CD14-positive monocyte (primary cell): ENCODE measurements at regions not wholly inside any gene's neighbourhood (a gene's known extent, or its start where the extent isn't known, plus 50 kb on each side); places are given as distances from the start of the nearest gene placed in this dataset.

Experiments
- DNase-seq, 3 donors: peaks; one replicate each; pipeline ENCODE4 v3.0.0-alpha.2; 2011 to 2022
- H2AFZ ChIP-seq: 2 replicates; pipeline ENCODE4 v1.6.0; 2012; ENCODE audit warnings: mild to moderate bottlenecking, low read depth, low read length, inconsistent platforms; ENCODE audit not compliant: insufficient read depth, poor library complexity, severe bottlenecking
- H3K27ac ChIP-seq, 2 donors: 1 replicate in 1 of 2; 2 replicates in 1 of 2; pipeline ENCODE4 v1.5.1; 2012 to 2013; ENCODE audit warnings: low read length in 2 of 2, control low read depth in 1 of 2, inconsistent platforms in 1 of 2, low read depth in 1 of 2, mild to moderate bottlenecking in 1 of 2
- H3K27me3 ChIP-seq, 2 donors: one replicate each; pipeline versions ENCODE4 v1.6.0 to v1.6.1; 2011 to 2013; ENCODE audit warnings: low read length in 2 of 2; ENCODE audit not compliant: control insufficient read depth in 2 of 2, insufficient read depth in 2 of 2
- H3K36me3 ChIP-seq, 2 donors: replicated peaks in 1 of 2; 1 replicate in 1 of 2; 2 replicates in 1 of 2; pipeline versions ENCODE4 v1.5.1 to v1.6.1; 2012 to 2013; ENCODE audit warnings: low read length in 2 of 2, control low read depth in 1 of 2, inconsistent platforms in 1 of 2, mild to moderate bottlenecking in 1 of 2; ENCODE audit not compliant: insufficient read depth in 2 of 2, control insufficient read depth in 1 of 2
- H3K4me1 ChIP-seq, 2 donors: 1 replicate in 1 of 2; 2 replicates in 1 of 2; pipeline versions ENCODE4 v1.5.1 to v1.6.1; 2012 to 2013; ENCODE audit warnings: low read length in 2 of 2, control low read depth in 1 of 2, inconsistent platforms in 1 of 2, mild to moderate bottlenecking in 1 of 2, moderate library complexity in 1 of 2; ENCODE audit not compliant: insufficient read depth in 2 of 2, control insufficient read depth in 1 of 2
- H3K4me2 ChIP-seq: replicated peaks from 2 replicates; pipeline ENCODE3; 2012; ENCODE audit warnings: low read length, moderate library complexity, mild to moderate bottlenecking; ENCODE audit not compliant: poor library complexity, severe bottlenecking; ENCODE audit errors: extremely low read depth
- H3K4me3 ChIP-seq, 3 experiments: fragments of 200-600 bp in 1 of 3; sonication (generic) in 1 of 3; replicated peaks in 1 of 3; 1 replicate in 2 of 3; 2 replicates in 1 of 3; pipeline ENCODE4 v1.5.1; 2011 to 2013; ENCODE audit warnings: low read length in 3 of 3, mild to moderate bottlenecking in 3 of 3, control low read depth in 2 of 3, low read depth in 2 of 3, inconsistent platforms in 1 of 3, moderate library complexity in 1 of 3
- H3K79me2 ChIP-seq: 2 replicates; pipeline ENCODE4 v1.6.0; 2012; ENCODE audit warnings: mild to moderate bottlenecking, control low read depth, inconsistent platforms, low read length, moderate library complexity; ENCODE audit not compliant: insufficient read depth
- H3K9ac ChIP-seq: 2 replicates; pipeline ENCODE4 v1.6.0; 2017; ENCODE audit warnings: low read length, mild to moderate bottlenecking; ENCODE audit not compliant: insufficient read depth, poor library complexity, severe bottlenecking
- H3K9me3 ChIP-seq, 2 donors: replicated peaks in 1 of 2; 1 replicate in 1 of 2; 2 replicates in 1 of 2; pipeline versions ENCODE4 v1.5.1 to v1.6.1; 2012 to 2013; ENCODE audit warnings: low read length in 2 of 2, control low read depth in 1 of 2; ENCODE audit not compliant: control insufficient read depth in 1 of 2, insufficient read depth in 1 of 2
- H4K20me1 ChIP-seq: 2 replicates; pipeline ENCODE4 v1.6.0; 2012; ENCODE audit warnings: mild to moderate bottlenecking, low read length, control low read depth, moderate library complexity; ENCODE audit not compliant: insufficient read depth
- H3K27ac Mint-ChIP-seq, 7 donors: one replicate each; pipeline ENCODE4 v1.8.0; 2020; ENCODE audit warnings: mild to moderate bottlenecking in 7 of 7, mixed read lengths in 7 of 7, moderate library complexity in 6 of 7, inconsistent platforms in 2 of 7
- H3K27me3 Mint-ChIP-seq, 3 donors: one replicate each; pipeline ENCODE4 v1.8.0; 2021 to 2022; ENCODE audit warnings: low read depth in 3 of 3, mild to moderate bottlenecking in 3 of 3, mixed read lengths in 3 of 3, moderate library complexity in 3 of 3, inconsistent platforms in 1 of 3
- H3K36me3 Mint-ChIP-seq, 2 donors: one replicate each; pipeline ENCODE4 v1.8.0; 2020; ENCODE audit warnings: mixed read lengths in 2 of 2, inconsistent platforms in 1 of 2, mild to moderate bottlenecking in 1 of 2
- H3K4me1 Mint-ChIP-seq: one replicate; pipeline ENCODE4 v1.8.0; 2020; ENCODE audit warnings: mild to moderate bottlenecking, mixed read lengths
- H3K4me3 Mint-ChIP-seq, 2 donors: one replicate each; pipeline ENCODE4 v1.8.0; 2020; ENCODE audit warnings: mild to moderate bottlenecking in 2 of 2, mixed read lengths in 2 of 2, moderate library complexity in 1 of 2
- H3K9me3 Mint-ChIP-seq, 7 donors: one replicate each; pipeline ENCODE4 v1.8.0; 2020 to 2022; ENCODE audit warnings: mixed read lengths in 7 of 7, mild to moderate bottlenecking in 6 of 7, moderate library complexity in 6 of 7, inconsistent platforms in 2 of 7
- WGBS: methylation state at CpG from one replicate; pipeline ENCODE4 v1.1.5; 2013; ENCODE audit warnings: missing lambda C conversion rate; ENCODE audit not compliant: insufficient coverage; 5-methylcytosine and 5-hydroxymethylcytosine counted together
- intact Hi-C, 2 donors: fragments of 100-400 bp; cut with micrococcal nuclease; formaldehyde crosslinking; loops; one replicate each; pipeline versions ENCODE4 v1.15.0 to v1.15.1; 2023
- TF ChIP-seq, protein P1 (sequence below): fragments of 200-600 bp; IDR thresholded peaks from one replicate; pipeline ENCODE4 v1.8.0; 2022; ENCODE audit warnings: antibody characterized with exemption, mild to moderate bottlenecking

DNA sequence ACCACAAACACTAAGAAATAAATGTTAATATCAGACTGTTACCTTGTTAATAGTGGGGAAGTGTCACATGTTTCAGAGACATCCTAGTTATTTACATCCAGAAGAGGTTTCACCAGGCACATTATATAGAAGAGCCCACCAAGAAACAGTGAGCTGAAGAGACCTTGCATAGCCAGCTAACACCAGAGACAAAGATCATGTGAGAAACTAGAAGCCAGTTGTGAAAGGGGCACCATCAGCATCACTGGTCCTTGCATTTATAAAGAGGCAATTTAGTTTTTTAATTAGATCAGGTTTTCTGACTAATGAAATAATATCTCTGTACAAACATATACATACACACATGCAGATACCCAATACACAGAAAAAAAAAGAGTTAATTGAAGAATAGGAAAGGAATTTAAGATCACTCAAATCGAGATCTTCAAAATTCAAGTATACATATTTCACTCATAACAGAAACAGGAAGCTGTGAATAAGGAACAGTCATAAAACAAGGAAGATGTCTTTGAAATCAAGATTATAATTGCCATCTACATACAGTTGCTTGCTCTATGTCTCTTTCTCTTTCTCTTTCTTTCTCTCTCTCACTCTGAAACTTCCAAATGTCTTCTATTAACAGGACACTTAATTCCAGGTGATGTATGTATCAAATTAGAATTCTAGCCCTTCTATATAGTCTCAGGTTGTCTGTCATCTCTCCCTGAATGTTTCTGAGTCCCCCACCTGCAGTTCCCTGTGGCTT, 348.7 kb downstream of the ETS1 start:
- no peak overlapping the region for H3K9ac ChIP-seq
- DNase-seq, result peak; percentile 12 to 52 (median 19)
- H3K4me1 ChIP-seq, result peaks cover 13 to 17% of the 10 kb centered on the region in 2 donors
- no peaks in the 10 kb centered on the region for H3K9me3 ChIP-seq
- Mint-ChIP-seq H3K27ac (peak overlapping the region; percentile 83 to 92 (median 92)), H3K9me3 (peaks cover 0 to 2% (median 0%) of the 10 kb centered on the region in 7 donors), H3K4me1 (peaks cover 20% of the 10 kb centered on the region), H3K4me3 (peak overlapping the region; percentile 61 to 89), H3K27me3 (peaks cover 0 to 2% (median 1%) of the 10 kb centered on the region in 3 donors), H3K36me3 (no peaks in the 10 kb centered on the region)
- no peaks in the 10 kb centered on the region for H3K79me2 ChIP-seq
- H3K4me2 ChIP-seq, result peak overlapping the region; percentile 31
- WGBS, result no CpG with 5 or more reads among the region's 1 CpG
- H2AFZ ChIP-seq, result peak overlapping the region; percentile 65
- peak overlapping the region in 1 of 2 donors; percentile 53 for H3K27ac ChIP-seq
- TF ChIP-seq, protein P1, sequence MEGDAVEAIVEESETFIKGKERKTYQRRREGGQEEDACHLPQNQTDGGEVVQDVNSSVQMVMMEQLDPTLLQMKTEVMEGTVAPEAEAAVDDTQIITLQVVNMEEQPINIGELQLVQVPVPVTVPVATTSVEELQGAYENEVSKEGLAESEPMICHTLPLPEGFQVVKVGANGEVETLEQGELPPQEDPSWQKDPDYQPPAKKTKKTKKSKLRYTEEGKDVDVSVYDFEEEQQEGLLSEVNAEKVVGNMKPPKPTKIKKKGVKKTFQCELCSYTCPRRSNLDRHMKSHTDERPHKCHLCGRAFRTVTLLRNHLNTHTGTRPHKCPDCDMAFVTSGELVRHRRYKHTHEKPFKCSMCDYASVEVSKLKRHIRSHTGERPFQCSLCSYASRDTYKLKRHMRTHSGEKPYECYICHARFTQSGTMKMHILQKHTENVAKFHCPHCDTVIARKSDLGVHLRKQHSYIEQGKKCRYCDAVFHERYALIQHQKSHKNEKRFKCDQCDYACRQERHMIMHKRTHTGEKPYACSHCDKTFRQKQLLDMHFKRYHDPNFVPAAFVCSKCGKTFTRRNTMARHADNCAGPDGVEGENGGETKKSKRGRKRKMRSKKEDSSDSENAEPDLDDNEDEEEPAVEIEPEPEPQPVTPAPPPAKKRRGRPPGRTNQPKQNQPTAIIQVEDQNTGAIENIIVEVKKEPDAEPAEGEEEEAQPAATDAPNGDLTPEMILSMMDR, result no peak
- intact Hi-C loops, result no loop called here
- H3K36me3 ChIP-seq, result no peaks in the 10 kb centered on the region
- H4K20me1 ChIP-seq, result no peaks in the 10 kb centered on the region
- peak overlapping the region in 1 of 3 experiments; percentile 39 for H3K4me3 ChIP-seq
- H3K27me3 ChIP-seq, result no peaks in the 10 kb centered on the region

DNA sequence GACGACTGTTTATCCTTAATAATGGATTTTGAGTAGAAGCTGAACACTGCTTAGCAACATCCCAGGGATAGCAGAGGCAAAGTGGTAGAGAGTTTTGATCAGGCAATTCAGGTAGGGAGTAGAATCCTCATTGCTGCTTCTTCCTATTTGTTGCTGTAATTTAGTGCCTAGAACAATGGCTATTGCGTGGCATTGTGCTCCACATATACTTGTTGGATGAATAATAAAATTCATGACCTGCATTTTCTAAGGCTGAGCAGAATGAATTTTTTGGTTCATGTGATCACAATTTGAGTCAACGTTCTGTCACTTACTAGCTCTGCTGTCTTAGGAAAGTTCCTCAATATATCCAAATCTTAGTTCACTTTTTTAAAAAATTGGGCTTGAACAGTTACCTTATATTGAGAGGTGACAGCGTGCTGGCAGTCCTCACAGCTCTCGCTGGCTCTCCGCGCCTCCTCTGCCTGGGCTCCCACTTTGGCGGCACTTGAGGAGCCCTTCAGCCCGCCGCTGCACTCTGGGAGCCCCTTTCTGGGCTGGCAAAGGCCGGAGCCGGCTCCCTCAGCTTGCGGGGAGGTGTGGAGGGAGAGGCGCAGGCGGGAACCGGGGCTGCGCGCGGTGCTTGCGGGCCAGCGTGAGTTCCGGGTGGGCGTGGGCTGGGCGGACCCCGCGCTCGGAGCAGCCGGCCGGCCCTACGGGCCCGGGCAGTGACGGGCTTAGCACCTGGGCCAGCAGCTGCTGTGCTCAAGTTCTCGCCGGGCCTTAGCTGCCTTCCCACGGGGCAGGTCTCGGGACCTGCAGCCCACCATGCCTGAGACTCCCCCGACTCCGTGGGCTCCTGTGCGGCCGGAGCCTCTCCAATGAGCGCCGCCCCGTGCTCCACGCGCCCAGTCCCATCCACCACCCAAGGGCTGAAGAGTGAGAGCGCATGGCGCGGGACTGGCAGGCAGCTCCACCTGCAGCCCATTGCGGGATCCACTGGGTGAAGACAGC, 350.6 kb downstream of the ETS1 start:
- TF ChIP-seq, protein P1, result no peak
- Mint-ChIP-seq H3K27me3 (peaks cover 0 to 2% (median 0%) of the 10 kb centered on the region in 3 donors), H3K9me3 (peaks cover 0 to 2% (median 0%) of the 10 kb centered on the region in 7 donors), H3K36me3 (no peaks in the 10 kb centered on the region), H3K27ac (no peak overlapping the region), H3K4me3 (no peak overlapping the region), H3K4me1 (peaks cover 20% of the 10 kb centered on the region)
- Histone ChIP-seq H3K27ac (no peak overlapping the region), H3K79me2 (no peaks in the 10 kb centered on the region), H3K4me1 (peaks cover 13 to 17% of the 10 kb centered on the region in 2 donors), H3K36me3 (no peaks in the 10 kb centered on the region), H3K9me3 (no peaks in the 10 kb centered on the region), H2AFZ (no peak overlapping the region), H3K4me3 (no peak overlapping the region), H3K27me3 (no peaks in the 10 kb centered on the region), H4K20me1 (no peaks in the 10 kb centered on the region), H3K4me2 (no peak overlapping the region), H3K9ac (no peak overlapping the region)
- no peak for DNase-seq
- intact Hi-C loops, result no loop called here
- WGBS, result 96% methylated on average over 41 of the region's 49 CpGs
